ENCODE measurements at regions not wholly inside any gene's neighbourhood (a gene's known extent, or its start where the extent isn't known, plus 50 kb on each side); places are given as distances from the start of the nearest gene placed in this dataset.

DNA sequence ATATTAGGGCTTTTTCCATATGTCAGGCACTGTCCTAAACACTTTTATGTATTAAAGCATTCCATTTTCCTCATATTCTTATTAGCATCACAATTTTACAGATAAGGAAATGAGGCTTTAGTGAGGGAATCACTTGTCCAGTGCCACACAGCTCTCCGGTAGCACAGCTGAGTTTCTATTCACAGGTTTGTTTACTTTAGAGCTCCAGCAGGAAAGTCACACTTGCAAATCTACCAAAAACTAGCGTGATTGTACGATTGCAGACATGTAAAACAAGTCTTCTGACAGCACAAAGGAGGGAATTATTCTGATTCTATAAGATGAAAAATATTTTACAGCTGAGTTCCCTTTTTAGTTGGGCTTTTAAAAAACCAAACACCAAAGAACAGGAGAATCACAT is 472.1 kb downstream of the TMA16 start:
- TF ChIP-seq, protein P1, sequence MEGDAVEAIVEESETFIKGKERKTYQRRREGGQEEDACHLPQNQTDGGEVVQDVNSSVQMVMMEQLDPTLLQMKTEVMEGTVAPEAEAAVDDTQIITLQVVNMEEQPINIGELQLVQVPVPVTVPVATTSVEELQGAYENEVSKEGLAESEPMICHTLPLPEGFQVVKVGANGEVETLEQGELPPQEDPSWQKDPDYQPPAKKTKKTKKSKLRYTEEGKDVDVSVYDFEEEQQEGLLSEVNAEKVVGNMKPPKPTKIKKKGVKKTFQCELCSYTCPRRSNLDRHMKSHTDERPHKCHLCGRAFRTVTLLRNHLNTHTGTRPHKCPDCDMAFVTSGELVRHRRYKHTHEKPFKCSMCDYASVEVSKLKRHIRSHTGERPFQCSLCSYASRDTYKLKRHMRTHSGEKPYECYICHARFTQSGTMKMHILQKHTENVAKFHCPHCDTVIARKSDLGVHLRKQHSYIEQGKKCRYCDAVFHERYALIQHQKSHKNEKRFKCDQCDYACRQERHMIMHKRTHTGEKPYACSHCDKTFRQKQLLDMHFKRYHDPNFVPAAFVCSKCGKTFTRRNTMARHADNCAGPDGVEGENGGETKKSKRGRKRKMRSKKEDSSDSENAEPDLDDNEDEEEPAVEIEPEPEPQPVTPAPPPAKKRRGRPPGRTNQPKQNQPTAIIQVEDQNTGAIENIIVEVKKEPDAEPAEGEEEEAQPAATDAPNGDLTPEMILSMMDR (IDR thresholded peaks at IDR 0.05): no peak
- TF ChIP-seq EZH2 (IDR thresholded peaks at IDR 0.05) (no peak), EZH2phosphoT487 (IDR thresholded peaks at IDR 0.05) (no peak)
